ENCODE measurements at regions not wholly inside any gene's neighbourhood (a gene's known extent, or its start where the extent isn't known, plus 50 kb on each side); places are given as distances from the start of the nearest gene placed in this dataset.

DNA sequence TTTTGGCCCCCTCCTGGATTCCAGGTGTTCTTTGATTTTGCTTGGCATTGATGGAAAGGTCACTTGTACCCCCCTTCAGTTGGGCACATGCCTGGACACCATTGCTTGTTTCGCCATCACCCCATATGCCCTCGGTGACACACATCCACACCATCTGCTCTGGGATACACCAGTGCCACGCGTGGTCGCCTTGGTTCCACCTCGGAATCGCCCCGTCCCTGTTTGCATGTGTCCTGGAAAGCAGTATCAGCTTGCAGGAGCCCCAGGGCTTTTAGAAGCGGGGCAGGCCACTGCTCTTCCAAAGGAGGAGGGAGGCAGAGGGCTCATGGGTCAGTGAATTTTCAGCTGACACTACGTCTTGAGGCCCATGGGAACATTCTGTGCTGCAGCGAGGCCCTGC lies 607.9 kb downstream of the KCNJ18 start:
- H3K36me3 ChIP-seq (replicated peaks in 1 of 2; ENCODE audit: control insufficient read depth in 1 of 2, insufficient read depth in 2 of 2, low read length in 2 of 2), result no peaks in the 10 kb centered on the region
- peaks cover 45 to 71% (median 55%) of the 10 kb centered on the region in 7 donors for H3K9me3 Mint-ChIP-seq
- no peaks in the 10 kb centered on the region for H3K4me1 Mint-ChIP-seq
- H3K4me3 ChIP-seq (replicated peaks in 1 of 3; ENCODE audit: low read depth in 2 of 3, low read length in 3 of 3), result no peak overlapping the region
- no peak overlapping the region for H3K9ac ChIP-seq (ENCODE audit: insufficient read depth, low read length, poor library complexity, severe bottlenecking)
- intact Hi-C loops (cut with micrococcal nuclease), result no loop called here
- peaks cover 74 to 80% of the 10 kb centered on the region in 2 donors for H3K9me3 ChIP-seq (replicated peaks in 1 of 2; ENCODE audit: control insufficient read depth in 1 of 2, insufficient read depth in 1 of 2, low read length in 2 of 2)
- H2AFZ ChIP-seq (ENCODE audit: insufficient read depth, low read depth, low read length, poor library complexity, severe bottlenecking), result no peak overlapping the region
- WGBS (ENCODE audit: insufficient coverage), result 79% methylated on average over 11 of the region's 11 CpGs
- H3K27me3 Mint-ChIP-seq (ENCODE audit: low read depth in 3 of 3), result peaks cover 0 to 2% (median 2%) of the 10 kb centered on the region in 3 donors
- no peak overlapping the region for H3K4me2 ChIP-seq (replicated peaks; ENCODE audit: extremely low read depth, low read length, poor library complexity, severe bottlenecking)
- no peak overlapping the region for H3K4me3 Mint-ChIP-seq
- H3K36me3 Mint-ChIP-seq, result no peaks in the 10 kb centered on the region
- no peaks in the 10 kb centered on the region for H3K27me3 ChIP-seq (ENCODE audit: control insufficient read depth in 2 of 2, insufficient read depth in 2 of 2, low read length in 2 of 2)
- no peaks in the 10 kb centered on the region for H3K4me1 ChIP-seq (ENCODE audit: control insufficient read depth in 1 of 2, insufficient read depth in 2 of 2, low read length in 2 of 2)
- H3K79me2 ChIP-seq (ENCODE audit: insufficient read depth, low read length), result no peaks in the 10 kb centered on the region
- DNase-seq, result no peak
- no peak overlapping the region for H3K27ac Mint-ChIP-seq
- H3K27ac ChIP-seq (ENCODE audit: low read depth in 1 of 2, low read length in 2 of 2), result no peak overlapping the region
- TF ChIP-seq CTCF (IDR thresholded peaks at IDR 0.05), result no peak
- H4K20me1 ChIP-seq (ENCODE audit: insufficient read depth, low read length), result no peaks in the 10 kb centered on the region

DNA sequence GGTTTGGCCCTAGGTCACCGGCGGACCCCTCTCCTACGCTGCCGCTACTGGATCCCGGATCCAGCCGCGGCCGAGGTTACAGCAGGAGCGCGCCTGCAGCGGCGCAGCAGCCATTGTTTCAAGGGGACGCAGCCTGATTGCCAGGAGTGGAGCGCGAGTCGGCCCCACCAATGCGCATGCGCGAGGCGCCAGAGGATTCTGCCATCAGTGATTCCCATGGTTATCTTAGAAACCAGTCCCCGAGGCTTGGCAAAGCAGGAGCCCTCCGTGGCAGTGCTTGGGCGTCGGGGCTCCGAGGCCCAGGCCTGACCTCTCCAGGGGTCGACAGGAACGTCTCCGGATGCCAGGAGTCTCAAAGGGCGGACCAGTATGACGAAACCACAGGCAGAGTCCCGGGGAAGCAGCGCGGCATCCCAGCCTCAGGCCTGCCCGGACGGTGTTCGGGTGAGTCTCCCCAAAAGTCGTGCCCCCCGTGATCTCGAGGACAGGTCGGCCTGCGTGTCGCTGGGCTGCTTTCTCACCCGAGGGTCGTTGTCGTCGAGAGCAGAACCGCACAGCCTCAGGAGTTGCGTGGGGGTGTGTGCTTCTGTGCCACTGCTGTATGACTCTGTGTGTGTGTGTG lies 608.5 kb downstream of the KCNJ18 start:
- Histone ChIP-seq H3K27me3 (ENCODE audit: control insufficient read depth in 2 of 2, insufficient read depth in 2 of 2, low read length in 2 of 2) (no peaks in the 10 kb centered on the region), H2AFZ (ENCODE audit: insufficient read depth, low read depth, low read length, poor library complexity, severe bottlenecking) (no peak overlapping the region), H3K79me2 (ENCODE audit: insufficient read depth, low read length) (no peaks in the 10 kb centered on the region), H3K9me3 (replicated peaks in 1 of 2; ENCODE audit: control insufficient read depth in 1 of 2, insufficient read depth in 1 of 2, low read length in 2 of 2) (peaks cover 81 to 86% of the 10 kb centered on the region in 2 donors), H3K36me3 (replicated peaks in 1 of 2; ENCODE audit: control insufficient read depth in 1 of 2, insufficient read depth in 2 of 2, low read length in 2 of 2) (no peaks in the 10 kb centered on the region), H3K4me1 (ENCODE audit: control insufficient read depth in 1 of 2, insufficient read depth in 2 of 2, low read length in 2 of 2) (no peaks in the 10 kb centered on the region), H3K9ac (ENCODE audit: insufficient read depth, low read length, poor library complexity, severe bottlenecking) (no peak overlapping the region), H3K27ac (ENCODE audit: low read depth in 1 of 2, low read length in 2 of 2) (no peak overlapping the region), H3K4me3 (replicated peaks in 1 of 3; ENCODE audit: low read depth in 2 of 3, low read length in 3 of 3) (no peak overlapping the region), H3K4me2 (replicated peaks; ENCODE audit: extremely low read depth, low read length, poor library complexity, severe bottlenecking) (no peak overlapping the region), H4K20me1 (ENCODE audit: insufficient read depth, low read length) (no peaks in the 10 kb centered on the region)
- intact Hi-C loops (cut with micrococcal nuclease), result no loop called here
- WGBS (ENCODE audit: insufficient coverage), result 83% methylated on average over 39 of the region's 48 CpGs
- Mint-ChIP-seq H3K36me3 (no peaks in the 10 kb centered on the region), H3K27ac (no peak overlapping the region), H3K4me3 (no peak overlapping the region), H3K4me1 (no peaks in the 10 kb centered on the region), H3K27me3 (ENCODE audit: low read depth in 3 of 3) (peaks cover 0 to 2% (median 2%) of the 10 kb centered on the region in 3 donors), H3K9me3 (peaks cover 47 to 78% (median 62%) of the 10 kb centered on the region in 7 donors)
- DNase-seq, result no peak
- no peak for TF ChIP-seq CTCF (IDR thresholded peaks at IDR 0.05)

Measured in CD14-positive monocyte (primary cell).